Panc1 (cell line): ENCODE measurements at regions not wholly inside any gene's neighbourhood (a gene's known extent, or its start where the extent isn't known, plus 50 kb on each side); places are given as distances from the start of the nearest gene placed in this dataset.

Source experiments
- CTCF ChIP-seq: fragments of 450-650 bp; IDR thresholded peaks from 2 replicates; pipeline ENCODE4 v1.5.1; 2017; ENCODE audit warnings: mild to moderate bottlenecking
- REST ChIP-seq, 2 experiments: IDR thresholded peaks; 2 replicates each; pipeline ENCODE4 v1.6.1; 2011 to 2012; ENCODE audit warnings: low read depth in 2 of 2, control low read depth in 1 of 2, low read length in 1 of 2, mild to moderate bottlenecking in 1 of 2, moderate library complexity in 1 of 2; ENCODE audit not compliant: insufficient read depth in 1 of 2
- SIN3A ChIP-seq: IDR thresholded peaks from 2 replicates; pipeline ENCODE4 v1.6.1; 2012; ENCODE audit warnings: low read depth, mild to moderate bottlenecking, low read length, moderate library complexity, borderline replicate concordance; ENCODE audit not compliant: insufficient read depth
- TCF7L2 ChIP-seq: IDR thresholded peaks from 2 replicates; pipeline ENCODE4 v1.6.1; 2011; ENCODE audit warnings: mild to moderate bottlenecking, low read depth, low read length, inconsistent platforms

- TF ChIP-seq REST (IDR thresholded peaks at IDR 0.05; ENCODE audit: insufficient read depth in 1 of 2, low read depth in 2 of 2, low read length in 1 of 2): no peak
- no peak for TF ChIP-seq CTCF
- no peak for TF ChIP-seq SIN3A
- no peak for TF ChIP-seq TCF7L2
Observed at GRCh38 chr4:89561048-89561447, 253.4 kb upstream of the GPRIN3 start.
